ENCODE measurements at regions not wholly inside any gene's neighbourhood (a gene's known extent, or its start where the extent isn't known, plus 50 kb on each side); places are given as distances from the start of the nearest gene placed in this dataset.

GRCh38 chr14:51386411-51386810, 146.4 kb downstream of the TMX1 start:
- H3K9me3 ChIP-seq = no peaks in the 10 kb centered on the region
- H3K4me1 ChIP-seq = peaks cover 0 to 2% of the 10 kb centered on the region in 2 donors
- DNase-seq (no peak), ATAC-seq (no peak)
- no peaks in the 10 kb centered on the region for H3K36me3 ChIP-seq
- intact Hi-C loops (cut with DNase I; ENCODE audit: low total_unique reads) = no loop called here
- in situ Hi-C loops (cut with MboI; ENCODE audit: low sequenced_read_pairs in 4 of 4) = no loop called here
- no peak overlapping the region for H3K4me3 ChIP-seq
- no peak for TF ChIP-seq POLR2A (IDR thresholded peaks at IDR 0.05)
- TF ChIP-seq CTCF (IDR thresholded peaks at IDR 0.05 in 4 of 5, conservative IDR thresholded peaks at IDR 0.05 in 1 of 5) = no peak
- no peaks in the 10 kb centered on the region for H3K27me3 ChIP-seq
- H3K27ac ChIP-seq = no peak overlapping the region

GRCh38 chr14:51386983-51387735, 147.1 kb downstream of the TMX1 start:
- in situ Hi-C loops (cut with MboI; ENCODE audit: low sequenced_read_pairs in 4 of 4) = no loop called here
- no peaks in the 10 kb centered on the region for H3K27me3 ChIP-seq
- TF ChIP-seq POLR2A (IDR thresholded peaks at IDR 0.05) (no peak), CTCF (IDR thresholded peaks at IDR 0.05 in 4 of 5, conservative IDR thresholded peaks at IDR 0.05 in 1 of 5) (no peak)
- H3K36me3 ChIP-seq = no peaks in the 10 kb centered on the region
- ATAC-seq (peak; percentile 70 to 73), DNase-seq (no peak)
- intact Hi-C loops (cut with DNase I; ENCODE audit: low total_unique reads) = no loop called here
- H3K4me3 ChIP-seq = no peak overlapping the region
- peaks cover 0 to 2% of the 10 kb centered on the region in 2 donors for H3K4me1 ChIP-seq
- no peaks in the 10 kb centered on the region for H3K9me3 ChIP-seq
- H3K27ac ChIP-seq = no peak overlapping the region

- TF ChIP-seq CTCF (IDR thresholded peaks at IDR 0.05 in 4 of 5, conservative IDR thresholded peaks at IDR 0.05 in 1 of 5) (no peak), POLR2A (IDR thresholded peaks at IDR 0.05) (no peak)
- Histone ChIP-seq H3K27me3 (no peaks in the 10 kb centered on the region), H3K27ac (no peak overlapping the region), H3K36me3 (no peaks in the 10 kb centered on the region), H3K4me1 (peaks cover 14 to 28% of the 10 kb centered on the region in 2 donors), H3K9me3 (no peaks in the 10 kb centered on the region), H3K4me3 (no peak overlapping the region)
- ATAC-seq (no peak), DNase-seq (no peak)
- intact Hi-C loops (cut with DNase I; ENCODE audit: low total_unique reads) (no loop called here), in situ Hi-C loops (cut with MboI; ENCODE audit: low sequenced_read_pairs in 4 of 4) (no loop called here)
Measured at GRCh38 chr14:51392416-51392815, 152.4 kb downstream of the TMX1 start.

- H3K4me1 ChIP-seq = peaks cover 14 to 26% of the 10 kb centered on the region in 2 donors
- H3K9me3 ChIP-seq = no peaks in the 10 kb centered on the region
- intact Hi-C loops (cut with DNase I; ENCODE audit: low total_unique reads) = no loop called here
- ATAC-seq (no peak), DNase-seq (no peak)
- H3K27ac ChIP-seq = peak overlapping the region in 3 of 4 donors; percentile 61 to 73 (median 73)
- no peak for TF ChIP-seq POLR2A (IDR thresholded peaks at IDR 0.05)
- TF ChIP-seq CTCF (IDR thresholded peaks at IDR 0.05 in 4 of 5, conservative IDR thresholded peaks at IDR 0.05 in 1 of 5) = no peak
- H3K36me3 ChIP-seq = no peaks in the 10 kb centered on the region
- no peak overlapping the region for H3K4me3 ChIP-seq
- in situ Hi-C loops (cut with MboI; ENCODE audit: low sequenced_read_pairs in 4 of 4) = no loop called here
- no peaks in the 10 kb centered on the region for H3K27me3 ChIP-seq
Measured at GRCh38 chr14:51394384-51394783, 154.3 kb downstream of the TMX1 start.

Data from gastrocnemius medialis (tissue), 4 donors.